ENCODE measurements at regions not wholly inside any gene's neighbourhood (a gene's known extent, or its start where the extent isn't known, plus 50 kb on each side); places are given as distances from the start of the nearest gene placed in this dataset.

- TF ChIP-seq CTCF (IDR thresholded peaks at IDR 0.05) (no peak), POLR2A (IDR thresholded peaks at IDR 0.05) (no peak)
These were observed 107.7 kb upstream of the SPRED1 start for GRCh38 chr15:38144921-38145320.
